CD14-positive monocyte (primary cell): ENCODE measurements at regions not wholly inside any gene's neighbourhood (a gene's known extent, or its start where the extent isn't known, plus 50 kb on each side); places are given as distances from the start of the nearest gene placed in this dataset.

ENCODE experiments used
- DNase-seq, 3 donors: peaks; one replicate each; pipeline ENCODE4 v3.0.0-alpha.2; 2011 to 2022
- H2AFZ ChIP-seq: 2 replicates; pipeline ENCODE4 v1.6.0; 2012; ENCODE audit warnings: mild to moderate bottlenecking, low read depth, low read length, inconsistent platforms; ENCODE audit not compliant: insufficient read depth, poor library complexity, severe bottlenecking
- H3K27ac ChIP-seq, 2 donors: 1 replicate in 1 of 2; 2 replicates in 1 of 2; pipeline ENCODE4 v1.5.1; 2012 to 2013; ENCODE audit warnings: low read length in 2 of 2, control low read depth in 1 of 2, inconsistent platforms in 1 of 2, low read depth in 1 of 2, mild to moderate bottlenecking in 1 of 2
- H3K27me3 ChIP-seq, 2 donors: one replicate each; pipeline versions ENCODE4 v1.6.0 to v1.6.1; 2011 to 2013; ENCODE audit warnings: low read length in 2 of 2; ENCODE audit not compliant: control insufficient read depth in 2 of 2, insufficient read depth in 2 of 2
- H3K36me3 ChIP-seq, 2 donors: replicated peaks in 1 of 2; 1 replicate in 1 of 2; 2 replicates in 1 of 2; pipeline versions ENCODE4 v1.5.1 to v1.6.1; 2012 to 2013; ENCODE audit warnings: low read length in 2 of 2, control low read depth in 1 of 2, inconsistent platforms in 1 of 2, mild to moderate bottlenecking in 1 of 2; ENCODE audit not compliant: insufficient read depth in 2 of 2, control insufficient read depth in 1 of 2
- H3K4me1 ChIP-seq, 2 donors: 1 replicate in 1 of 2; 2 replicates in 1 of 2; pipeline versions ENCODE4 v1.5.1 to v1.6.1; 2012 to 2013; ENCODE audit warnings: low read length in 2 of 2, control low read depth in 1 of 2, inconsistent platforms in 1 of 2, mild to moderate bottlenecking in 1 of 2, moderate library complexity in 1 of 2; ENCODE audit not compliant: insufficient read depth in 2 of 2, control insufficient read depth in 1 of 2
- H3K4me2 ChIP-seq: replicated peaks from 2 replicates; pipeline ENCODE3; 2012; ENCODE audit warnings: low read length, moderate library complexity, mild to moderate bottlenecking; ENCODE audit not compliant: poor library complexity, severe bottlenecking; ENCODE audit errors: extremely low read depth
- H3K4me3 ChIP-seq, 3 experiments: fragments of 200-600 bp in 1 of 3; sonication (generic) in 1 of 3; replicated peaks in 1 of 3; 1 replicate in 2 of 3; 2 replicates in 1 of 3; pipeline ENCODE4 v1.5.1; 2011 to 2013; ENCODE audit warnings: low read length in 3 of 3, mild to moderate bottlenecking in 3 of 3, control low read depth in 2 of 3, low read depth in 2 of 3, inconsistent platforms in 1 of 3, moderate library complexity in 1 of 3
- H3K79me2 ChIP-seq: 2 replicates; pipeline ENCODE4 v1.6.0; 2012; ENCODE audit warnings: mild to moderate bottlenecking, control low read depth, inconsistent platforms, low read length, moderate library complexity; ENCODE audit not compliant: insufficient read depth
- H3K9ac ChIP-seq: 2 replicates; pipeline ENCODE4 v1.6.0; 2017; ENCODE audit warnings: low read length, mild to moderate bottlenecking; ENCODE audit not compliant: insufficient read depth, poor library complexity, severe bottlenecking
- H3K9me3 ChIP-seq, 2 donors: replicated peaks in 1 of 2; 1 replicate in 1 of 2; 2 replicates in 1 of 2; pipeline versions ENCODE4 v1.5.1 to v1.6.1; 2012 to 2013; ENCODE audit warnings: low read length in 2 of 2, control low read depth in 1 of 2; ENCODE audit not compliant: control insufficient read depth in 1 of 2, insufficient read depth in 1 of 2
- H4K20me1 ChIP-seq: 2 replicates; pipeline ENCODE4 v1.6.0; 2012; ENCODE audit warnings: mild to moderate bottlenecking, low read length, control low read depth, moderate library complexity; ENCODE audit not compliant: insufficient read depth
- H3K27ac Mint-ChIP-seq, 7 donors: one replicate each; pipeline ENCODE4 v1.8.0; 2020; ENCODE audit warnings: mild to moderate bottlenecking in 7 of 7, mixed read lengths in 7 of 7, moderate library complexity in 6 of 7, inconsistent platforms in 2 of 7
- H3K27me3 Mint-ChIP-seq, 3 donors: one replicate each; pipeline ENCODE4 v1.8.0; 2021 to 2022; ENCODE audit warnings: low read depth in 3 of 3, mild to moderate bottlenecking in 3 of 3, mixed read lengths in 3 of 3, moderate library complexity in 3 of 3, inconsistent platforms in 1 of 3
- H3K36me3 Mint-ChIP-seq, 2 donors: one replicate each; pipeline ENCODE4 v1.8.0; 2020; ENCODE audit warnings: mixed read lengths in 2 of 2, inconsistent platforms in 1 of 2, mild to moderate bottlenecking in 1 of 2
- H3K4me1 Mint-ChIP-seq: one replicate; pipeline ENCODE4 v1.8.0; 2020; ENCODE audit warnings: mild to moderate bottlenecking, mixed read lengths
- H3K4me3 Mint-ChIP-seq, 2 donors: one replicate each; pipeline ENCODE4 v1.8.0; 2020; ENCODE audit warnings: mild to moderate bottlenecking in 2 of 2, mixed read lengths in 2 of 2, moderate library complexity in 1 of 2
- H3K9me3 Mint-ChIP-seq, 7 donors: one replicate each; pipeline ENCODE4 v1.8.0; 2020 to 2022; ENCODE audit warnings: mixed read lengths in 7 of 7, mild to moderate bottlenecking in 6 of 7, moderate library complexity in 6 of 7, inconsistent platforms in 2 of 7
- WGBS: methylation state at CpG from one replicate; pipeline ENCODE4 v1.1.5; 2013; ENCODE audit warnings: missing lambda C conversion rate; ENCODE audit not compliant: insufficient coverage; 5-methylcytosine and 5-hydroxymethylcytosine counted together
- intact Hi-C, 2 donors: fragments of 100-400 bp; cut with micrococcal nuclease; formaldehyde crosslinking; loops; one replicate each; pipeline versions ENCODE4 v1.15.0 to v1.15.1; 2023
- TF ChIP-seq, protein P1 (sequence below): fragments of 200-600 bp; IDR thresholded peaks from one replicate; pipeline ENCODE4 v1.8.0; 2022; ENCODE audit warnings: antibody characterized with exemption, mild to moderate bottlenecking

- no peaks in the 10 kb centered on the region for H3K27me3 ChIP-seq
- H3K4me1 ChIP-seq, result no peaks in the 10 kb centered on the region
- Mint-ChIP-seq H3K4me1 (no peaks in the 10 kb centered on the region), H3K9me3 (peaks cover 1 to 10% (median 2%) of the 10 kb centered on the region in 7 donors), H3K27ac (no peak overlapping the region), H3K4me3 (no peak overlapping the region), H3K27me3 (peaks cover 0 to 2% (median 2%) of the 10 kb centered on the region in 3 donors), H3K36me3 (no peaks in the 10 kb centered on the region)
- no CpG with 5 or more reads among the region's 4 CpGs for WGBS
- no peak overlapping the region for H3K27ac ChIP-seq
- no peak overlapping the region for H3K4me2 ChIP-seq
- H2AFZ ChIP-seq, result no peak overlapping the region
- TF ChIP-seq, protein P1, sequence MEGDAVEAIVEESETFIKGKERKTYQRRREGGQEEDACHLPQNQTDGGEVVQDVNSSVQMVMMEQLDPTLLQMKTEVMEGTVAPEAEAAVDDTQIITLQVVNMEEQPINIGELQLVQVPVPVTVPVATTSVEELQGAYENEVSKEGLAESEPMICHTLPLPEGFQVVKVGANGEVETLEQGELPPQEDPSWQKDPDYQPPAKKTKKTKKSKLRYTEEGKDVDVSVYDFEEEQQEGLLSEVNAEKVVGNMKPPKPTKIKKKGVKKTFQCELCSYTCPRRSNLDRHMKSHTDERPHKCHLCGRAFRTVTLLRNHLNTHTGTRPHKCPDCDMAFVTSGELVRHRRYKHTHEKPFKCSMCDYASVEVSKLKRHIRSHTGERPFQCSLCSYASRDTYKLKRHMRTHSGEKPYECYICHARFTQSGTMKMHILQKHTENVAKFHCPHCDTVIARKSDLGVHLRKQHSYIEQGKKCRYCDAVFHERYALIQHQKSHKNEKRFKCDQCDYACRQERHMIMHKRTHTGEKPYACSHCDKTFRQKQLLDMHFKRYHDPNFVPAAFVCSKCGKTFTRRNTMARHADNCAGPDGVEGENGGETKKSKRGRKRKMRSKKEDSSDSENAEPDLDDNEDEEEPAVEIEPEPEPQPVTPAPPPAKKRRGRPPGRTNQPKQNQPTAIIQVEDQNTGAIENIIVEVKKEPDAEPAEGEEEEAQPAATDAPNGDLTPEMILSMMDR, result no peak
- H3K79me2 ChIP-seq, result no peaks in the 10 kb centered on the region
- H3K9ac ChIP-seq, result no peak overlapping the region
- H4K20me1 ChIP-seq, result no peaks in the 10 kb centered on the region
- intact Hi-C loops, result no loop called here
- DNase-seq, result no peak
- no peaks in the 10 kb centered on the region for H3K36me3 ChIP-seq
- H3K4me3 ChIP-seq, result no peak overlapping the region
- no peaks in the 10 kb centered on the region for H3K9me3 ChIP-seq
Measured at GRCh38 chr13:110028311-110028710, 241.9 kb upstream of the IRS2 start.

- Histone ChIP-seq H3K4me2 (no peak overlapping the region), H3K27me3 (no peaks in the 10 kb centered on the region), H3K9ac (no peak overlapping the region), H3K4me3 (no peak overlapping the region), H4K20me1 (no peaks in the 10 kb centered on the region), H3K9me3 (no peaks in the 10 kb centered on the region), H3K36me3 (no peaks in the 10 kb centered on the region), H3K4me1 (no peaks in the 10 kb centered on the region), H3K79me2 (no peaks in the 10 kb centered on the region), H2AFZ (no peak overlapping the region), H3K27ac (no peak overlapping the region)
- TF ChIP-seq, protein P1, result no peak
- H3K27me3 Mint-ChIP-seq, result peaks cover 0 to 2% (median 2%) of the 10 kb centered on the region in 3 donors
- H3K4me1 Mint-ChIP-seq, result no peaks in the 10 kb centered on the region
- WGBS, result 100% methylated on average over 5 of the region's 8 CpGs
- H3K36me3 Mint-ChIP-seq, result no peaks in the 10 kb centered on the region
- no peak overlapping the region for H3K4me3 Mint-ChIP-seq
- no peak overlapping the region for H3K27ac Mint-ChIP-seq
- no peak for DNase-seq
- intact Hi-C loops, result no loop called here
- peaks cover 1 to 11% (median 2%) of the 10 kb centered on the region in 7 donors for H3K9me3 Mint-ChIP-seq
Measured at GRCh38 chr13:110027470-110028240, 241.3 kb upstream of the IRS2 start.
